IMR-90 (cell line): ENCODE measurements at regions not wholly inside any gene's neighbourhood (a gene's known extent, or its start where the extent isn't known, plus 50 kb on each side); places are given as distances from the start of the nearest gene placed in this dataset.

Source experiments
- MAFK ChIP-seq: IDR thresholded peaks from 2 replicates; pipeline ENCODE4 v1.6.1; 2012; ENCODE audit warnings: low read depth, low read length, improper control_type of control experiment
- MXI1 ChIP-seq: IDR thresholded peaks from 2 replicates; pipeline ENCODE4 v1.6.1; 2012; ENCODE audit warnings: low read depth, mild to moderate bottlenecking, low read length, moderate library complexity, borderline replicate concordance
- POLR2A ChIP-seq: IDR thresholded peaks from 2 replicates; pipeline ENCODE4 v1.6.1; 2012; ENCODE audit warnings: mild to moderate bottlenecking, low read depth, low read length
- RAD21 ChIP-seq: IDR thresholded peaks from 2 replicates; pipeline ENCODE4 v1.6.1; 2012; ENCODE audit warnings: low read length, improper control_type of control experiment
- RCOR1 ChIP-seq: IDR thresholded peaks from 2 replicates; pipeline ENCODE4 v1.6.1; 2012; ENCODE audit warnings: mild to moderate bottlenecking, low read length, improper control_type of control experiment; ENCODE audit not compliant: insufficient replicate concordance
- RFX5 ChIP-seq: IDR thresholded peaks from 2 replicates; pipeline ENCODE4 v1.8.0; 2012; ENCODE audit warnings: low read depth, mild to moderate bottlenecking, low read length, moderate library complexity
- TF ChIP-seq, protein P1 (sequence below): conservative IDR thresholded peaks from 2 replicates; pipeline ENCODE4 v1.5.1; 2012; ENCODE audit warnings: mild to moderate bottlenecking, low read depth, low read length, improper control_type of control experiment

DNA sequence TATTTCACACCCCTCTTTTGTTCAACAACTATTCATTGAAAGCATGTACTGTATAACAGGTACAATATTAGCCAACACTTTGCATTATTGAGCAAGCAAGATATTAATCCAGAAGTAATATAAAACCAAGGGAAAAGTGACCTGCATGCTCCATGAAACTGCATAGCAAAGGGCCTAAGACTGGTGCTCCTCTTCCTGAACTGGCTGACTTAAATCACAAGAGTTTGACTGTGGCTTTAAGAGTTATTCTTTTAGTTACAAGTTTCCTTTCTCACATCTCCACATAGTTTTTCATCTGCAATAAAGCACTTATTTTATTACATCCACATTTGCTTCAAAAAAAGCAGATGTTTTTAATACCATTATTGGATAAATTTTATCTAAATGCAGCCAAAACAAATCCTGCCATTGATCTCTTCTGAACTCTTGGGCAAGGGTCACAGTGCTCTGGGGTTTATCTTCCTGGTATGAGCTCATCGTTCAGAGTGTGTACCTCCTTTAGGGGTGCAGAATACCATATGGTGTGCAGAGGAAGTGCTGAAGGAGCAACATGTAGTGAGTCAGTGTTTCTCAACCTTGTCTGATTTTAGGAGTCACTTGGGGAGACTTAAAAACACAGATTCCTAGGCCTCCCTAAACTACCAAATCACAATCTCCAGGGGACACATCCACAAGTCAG, 1225.9 kb upstream of the MAP3K7 start:
- TF ChIP-seq RAD21 (no peak), RCOR1 (no peak), MAFK (no peak), MXI1 (no peak), POLR2A (no peak), RFX5 (no peak)
- TF ChIP-seq, protein P1, sequence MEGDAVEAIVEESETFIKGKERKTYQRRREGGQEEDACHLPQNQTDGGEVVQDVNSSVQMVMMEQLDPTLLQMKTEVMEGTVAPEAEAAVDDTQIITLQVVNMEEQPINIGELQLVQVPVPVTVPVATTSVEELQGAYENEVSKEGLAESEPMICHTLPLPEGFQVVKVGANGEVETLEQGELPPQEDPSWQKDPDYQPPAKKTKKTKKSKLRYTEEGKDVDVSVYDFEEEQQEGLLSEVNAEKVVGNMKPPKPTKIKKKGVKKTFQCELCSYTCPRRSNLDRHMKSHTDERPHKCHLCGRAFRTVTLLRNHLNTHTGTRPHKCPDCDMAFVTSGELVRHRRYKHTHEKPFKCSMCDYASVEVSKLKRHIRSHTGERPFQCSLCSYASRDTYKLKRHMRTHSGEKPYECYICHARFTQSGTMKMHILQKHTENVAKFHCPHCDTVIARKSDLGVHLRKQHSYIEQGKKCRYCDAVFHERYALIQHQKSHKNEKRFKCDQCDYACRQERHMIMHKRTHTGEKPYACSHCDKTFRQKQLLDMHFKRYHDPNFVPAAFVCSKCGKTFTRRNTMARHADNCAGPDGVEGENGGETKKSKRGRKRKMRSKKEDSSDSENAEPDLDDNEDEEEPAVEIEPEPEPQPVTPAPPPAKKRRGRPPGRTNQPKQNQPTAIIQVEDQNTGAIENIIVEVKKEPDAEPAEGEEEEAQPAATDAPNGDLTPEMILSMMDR: no peak
